Uterus (tissue), 2 donors: ENCODE measurements at regions not wholly inside any gene's neighbourhood (a gene's known extent, or its start where the extent isn't known, plus 50 kb on each side); places are given as distances from the start of the nearest gene placed in this dataset.

ENCODE experiments used
- POLR2A ChIP-seq, 2 donors: fragments of 450-650 bp; IDR thresholded peaks; one replicate each; pipeline ENCODE4 v1.6.1; 2016; ENCODE audit warnings: antibody characterized with exemption in 2 of 2, mild to moderate bottlenecking in 1 of 2, moderate library complexity in 1 of 2
- TF ChIP-seq, protein P1 (sequence below), 4 experiments: fragments of 200-600 bp in 2 of 4; fragments of 450-650 bp in 2 of 4; sonication (generic) in 2 of 4; IDR thresholded peaks; one replicate each; pipeline ENCODE4 v1.5.1; 2016 to 2019; ENCODE audit warnings: antibody characterized with exemption in 4 of 4, mild to moderate bottlenecking in 2 of 4, moderate library complexity in 1 of 4

DNA sequence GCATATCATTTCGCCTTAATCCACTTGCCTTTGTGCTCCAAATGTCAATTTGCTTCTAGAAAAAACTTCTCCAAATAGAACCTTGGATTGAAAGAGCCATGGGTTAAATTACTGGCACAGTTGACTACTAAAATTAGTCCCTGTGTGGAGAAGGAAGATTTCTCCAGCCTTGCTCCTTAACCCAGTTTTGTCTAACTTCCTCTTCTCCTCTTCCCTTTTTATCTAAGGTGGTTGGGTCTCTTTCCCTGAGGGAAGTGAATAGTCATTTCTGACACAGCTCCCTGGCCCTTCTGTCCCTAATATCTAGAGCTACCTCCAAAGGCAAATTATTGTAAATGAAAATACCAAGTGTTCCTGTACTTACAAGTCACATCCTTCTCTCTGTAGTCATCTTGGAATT lies 527.9 kb upstream of the TBL1XR1 start:
- TF ChIP-seq POLR2A (IDR thresholded peaks at IDR 0.05): no peak
- TF ChIP-seq, protein P1, sequence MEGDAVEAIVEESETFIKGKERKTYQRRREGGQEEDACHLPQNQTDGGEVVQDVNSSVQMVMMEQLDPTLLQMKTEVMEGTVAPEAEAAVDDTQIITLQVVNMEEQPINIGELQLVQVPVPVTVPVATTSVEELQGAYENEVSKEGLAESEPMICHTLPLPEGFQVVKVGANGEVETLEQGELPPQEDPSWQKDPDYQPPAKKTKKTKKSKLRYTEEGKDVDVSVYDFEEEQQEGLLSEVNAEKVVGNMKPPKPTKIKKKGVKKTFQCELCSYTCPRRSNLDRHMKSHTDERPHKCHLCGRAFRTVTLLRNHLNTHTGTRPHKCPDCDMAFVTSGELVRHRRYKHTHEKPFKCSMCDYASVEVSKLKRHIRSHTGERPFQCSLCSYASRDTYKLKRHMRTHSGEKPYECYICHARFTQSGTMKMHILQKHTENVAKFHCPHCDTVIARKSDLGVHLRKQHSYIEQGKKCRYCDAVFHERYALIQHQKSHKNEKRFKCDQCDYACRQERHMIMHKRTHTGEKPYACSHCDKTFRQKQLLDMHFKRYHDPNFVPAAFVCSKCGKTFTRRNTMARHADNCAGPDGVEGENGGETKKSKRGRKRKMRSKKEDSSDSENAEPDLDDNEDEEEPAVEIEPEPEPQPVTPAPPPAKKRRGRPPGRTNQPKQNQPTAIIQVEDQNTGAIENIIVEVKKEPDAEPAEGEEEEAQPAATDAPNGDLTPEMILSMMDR (IDR thresholded peaks at IDR 0.05): no peak
